MM.1S (cell line): ENCODE measurements at regions not wholly inside any gene's neighbourhood (a gene's known extent, or its start where the extent isn't known, plus 50 kb on each side); places are given as distances from the start of the nearest gene placed in this dataset.

Experiments used
- DNase-seq: peaks from one replicate; pipeline ENCODE4 v3.0.0-alpha.2; 2015
- H2AFZ ChIP-seq: fragments of 300-600 bp; sonication (generic); 2 replicates; pipeline ENCODE4 v1.6.0; 2016; ENCODE audit warnings: antibody characterized with exemption, low read length
- H3F3A ChIP-seq: fragments of 300-600 bp; sonication (generic); 2 replicates; pipeline ENCODE4 v1.6.1; 2016; ENCODE audit warnings: mild to moderate bottlenecking, antibody characterized with exemption, low read length, moderate library complexity, mixed read lengths; ENCODE audit not compliant: insufficient read depth
- H3K27ac ChIP-seq: fragments of 300-600 bp; sonication (generic); 2 replicates; pipeline ENCODE4 v1.5.1; 2016; ENCODE audit warnings: mild to moderate bottlenecking, low read length
- H3K27me3 ChIP-seq: fragments of 300-600 bp; sonication (generic); replicated peaks from 2 replicates; pipeline ENCODE4 v1.6.0; 2016; ENCODE audit warnings: low read length; ENCODE audit not compliant: insufficient read depth
- H3K36me3 ChIP-seq: fragments of 300-600 bp; sonication (generic); replicated peaks from 2 replicates; pipeline ENCODE4 v1.6.1; 2016; ENCODE audit warnings: mild to moderate bottlenecking, low read length, mixed read lengths; ENCODE audit not compliant: insufficient read depth
- H3K4me1 ChIP-seq: fragments of 300-600 bp; sonication (generic); 2 replicates; pipeline ENCODE4 v1.6.1; 2016; ENCODE audit warnings: low read length, mixed read lengths
- H3K4me2 ChIP-seq: fragments of 300-600 bp; sonication (generic); 2 replicates; pipeline ENCODE4 v1.6.0; 2016; ENCODE audit warnings: low read depth, low read length
- H3K4me3 ChIP-seq: fragments of 300-600 bp; sonication (generic); 2 replicates; pipeline ENCODE4 v1.5.1; 2016; ENCODE audit warnings: low read length, mixed read lengths
- H3K79me2 ChIP-seq: fragments of 300-600 bp; sonication (generic); 2 replicates; pipeline ENCODE4 v1.6.1; 2016; ENCODE audit warnings: mixed run types, low read length, mixed read lengths
- H3K9ac ChIP-seq: fragments of 300-600 bp; sonication (generic); 2 replicates; pipeline ENCODE4 v1.6.1; 2016; ENCODE audit warnings: low read length, mixed read lengths
- H3K9me2 ChIP-seq: fragments of 300-600 bp; sonication (generic); replicated peaks from 2 replicates; pipeline ENCODE4 v1.6.1; 2016; ENCODE audit warnings: mild to moderate bottlenecking, low read length, mixed read lengths; ENCODE audit not compliant: insufficient read depth
- H3K9me3 ChIP-seq: fragments of 300-600 bp; sonication (generic); replicated peaks from 2 replicates; pipeline ENCODE4 v1.6.1; 2016; ENCODE audit warnings: mild to moderate bottlenecking, low read length, mixed read lengths; ENCODE audit not compliant: insufficient read depth
- H4K20me1 ChIP-seq: fragments of 300-600 bp; sonication (generic); 2 replicates; pipeline ENCODE4 v1.6.1; 2016; ENCODE audit warnings: mild to moderate bottlenecking, low read length, moderate library complexity, mixed read lengths; ENCODE audit not compliant: insufficient read depth
- EZH2 ChIP-seq: fragments of 300-600 bp; sonication (generic); optimal IDR thresholded peaks from 2 replicates; pipeline ENCODE3; 2017; ENCODE audit warnings: low read depth, mild to moderate bottlenecking, antibody characterized with exemption, low read length, mixed read lengths
- EZH2phosphoT487 ChIP-seq: fragments of 300-600 bp; sonication (generic); IDR thresholded peaks from 2 replicates; pipeline ENCODE4 v1.6.1; 2018; ENCODE audit warnings: antibody characterized with exemption, low read length
- TF ChIP-seq, protein P1 (sequence below): fragments of 300-600 bp; sonication (generic); IDR thresholded peaks from 2 replicates; pipeline ENCODE4 v1.5.1; 2016; ENCODE audit warnings: antibody characterized with exemption, low read length, mixed read lengths

GRCh38 chr5:68494771-68495170 is 279.2 kb downstream of the PIK3R1 start:
- Histone ChIP-seq H3K27me3 (no peaks in the 10 kb centered on the region), H3K79me2 (no peaks in the 10 kb centered on the region), H4K20me1 (no peaks in the 10 kb centered on the region), H3K4me2 (no peak overlapping the region), H3K9me3 (no peaks in the 10 kb centered on the region), H3K4me3 (no peak overlapping the region), H3K9ac (no peak overlapping the region), H3K36me3 (no peaks in the 10 kb centered on the region), H2AFZ (no peak overlapping the region), H3K9me2 (no peaks in the 10 kb centered on the region), H3K27ac (no peak overlapping the region), H3K4me1 (no peaks in the 10 kb centered on the region), H3F3A (no peaks in the 10 kb centered on the region)
- TF ChIP-seq EZH2 (no peak), EZH2phosphoT487 (no peak)
- TF ChIP-seq, protein P1, sequence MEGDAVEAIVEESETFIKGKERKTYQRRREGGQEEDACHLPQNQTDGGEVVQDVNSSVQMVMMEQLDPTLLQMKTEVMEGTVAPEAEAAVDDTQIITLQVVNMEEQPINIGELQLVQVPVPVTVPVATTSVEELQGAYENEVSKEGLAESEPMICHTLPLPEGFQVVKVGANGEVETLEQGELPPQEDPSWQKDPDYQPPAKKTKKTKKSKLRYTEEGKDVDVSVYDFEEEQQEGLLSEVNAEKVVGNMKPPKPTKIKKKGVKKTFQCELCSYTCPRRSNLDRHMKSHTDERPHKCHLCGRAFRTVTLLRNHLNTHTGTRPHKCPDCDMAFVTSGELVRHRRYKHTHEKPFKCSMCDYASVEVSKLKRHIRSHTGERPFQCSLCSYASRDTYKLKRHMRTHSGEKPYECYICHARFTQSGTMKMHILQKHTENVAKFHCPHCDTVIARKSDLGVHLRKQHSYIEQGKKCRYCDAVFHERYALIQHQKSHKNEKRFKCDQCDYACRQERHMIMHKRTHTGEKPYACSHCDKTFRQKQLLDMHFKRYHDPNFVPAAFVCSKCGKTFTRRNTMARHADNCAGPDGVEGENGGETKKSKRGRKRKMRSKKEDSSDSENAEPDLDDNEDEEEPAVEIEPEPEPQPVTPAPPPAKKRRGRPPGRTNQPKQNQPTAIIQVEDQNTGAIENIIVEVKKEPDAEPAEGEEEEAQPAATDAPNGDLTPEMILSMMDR, result no peak
- no peak for DNase-seq

GRCh38 chr5:68499987-68500386 is 284.4 kb downstream of the PIK3R1 start:
- Histone ChIP-seq H3K36me3 (no peaks in the 10 kb centered on the region), H4K20me1 (no peaks in the 10 kb centered on the region), H3K4me3 (no peak overlapping the region), H3K9me2 (no peaks in the 10 kb centered on the region), H3K9me3 (no peaks in the 10 kb centered on the region), H2AFZ (no peak overlapping the region), H3K4me2 (no peak overlapping the region), H3F3A (no peaks in the 10 kb centered on the region), H3K4me1 (no peaks in the 10 kb centered on the region), H3K79me2 (no peaks in the 10 kb centered on the region), H3K9ac (no peak overlapping the region), H3K27ac (no peak overlapping the region), H3K27me3 (no peaks in the 10 kb centered on the region)
- DNase-seq, result no peak
- TF ChIP-seq EZH2 (no peak), EZH2phosphoT487 (no peak)
- TF ChIP-seq, protein P1, result no peak

- H3K9ac ChIP-seq, result no peak overlapping the region
- no peaks in the 10 kb centered on the region for H3F3A ChIP-seq
- no peaks in the 10 kb centered on the region for H3K36me3 ChIP-seq
- H3K79me2 ChIP-seq, result no peaks in the 10 kb centered on the region
- no peaks in the 10 kb centered on the region for H4K20me1 ChIP-seq
- no peak overlapping the region for H2AFZ ChIP-seq
- H3K27ac ChIP-seq, result no peak overlapping the region
- no peaks in the 10 kb centered on the region for H3K27me3 ChIP-seq
- no peaks in the 10 kb centered on the region for H3K4me1 ChIP-seq
- no peaks in the 10 kb centered on the region for H3K9me2 ChIP-seq
- no peak for DNase-seq
- TF ChIP-seq, protein P1, result no peak
- TF ChIP-seq EZH2phosphoT487 (no peak), EZH2 (no peak)
- no peaks in the 10 kb centered on the region for H3K9me3 ChIP-seq
- H3K4me2 ChIP-seq, result no peak overlapping the region
- no peak overlapping the region for H3K4me3 ChIP-seq
Observed at GRCh38 chr5:68500813-68501212, 285.3 kb downstream of the PIK3R1 start.
